ENCODE measurements at regions not wholly inside any gene's neighbourhood (a gene's known extent, or its start where the extent isn't known, plus 50 kb on each side); places are given as distances from the start of the nearest gene placed in this dataset.

- DNase-seq, result no peak
Measured at GRCh38 chr2:240324312-240325015, 111.0 kb upstream of the GPC1 start.

GRCh38 chr2:240325016-240326007, 110.2 kb upstream of the GPC1 start:
- no peak for DNase-seq

GRCh38 chr2:240326246-240326645, 109.2 kb upstream of the GPC1 start:
- DNase-seq, result no peak

- no peak for DNase-seq
Measured at GRCh38 chr2:240326886-240327285, 108.6 kb upstream of the GPC1 start.

- no peak for DNase-seq
Measured at GRCh38 chr2:240327566-240327965, 107.9 kb upstream of the GPC1 start.

GRCh38 chr2:240328526-240328925, 106.9 kb upstream of the GPC1 start:
- DNase-seq, result no peak

GRCh38 chr2:240329116-240329665, 106.3 kb upstream of the GPC1 start:
- no peak for DNase-seq

- no peak for DNase-seq
Measured at GRCh38 chr2:240329778-240330177, 105.7 kb upstream of the GPC1 start.

- DNase-seq, result no peak
Measured at GRCh38 chr2:240333985-240334384, 101.5 kb upstream of the GPC1 start.

- DNase-seq, result no peak
Measured at GRCh38 chr2:240335061-240335460, 100.4 kb upstream of the GPC1 start.

GRCh38 chr2:240336820-240337427, 98.5 kb upstream of the GPC1 start:
- DNase-seq, result no peak

- no peak for DNase-seq
Measured at GRCh38 chr2:240338274-240338673, 97.2 kb upstream of the GPC1 start.

- DNase-seq, result no peak
Measured at GRCh38 chr2:240339411-240340360, 95.8 kb upstream of the GPC1 start.

- DNase-seq, result no peak
Measured at GRCh38 chr2:240340361-240340761, 95.1 kb upstream of the GPC1 start.

- no peak for DNase-seq
Measured at GRCh38 chr2:240341064-240341463, 94.4 kb upstream of the GPC1 start.

- DNase-seq, result no peak
Measured at GRCh38 chr2:240343548-240343947, 91.9 kb upstream of the GPC1 start.

- DNase-seq, result no peak
Measured at GRCh38 chr2:240344904-240345303, 90.6 kb upstream of the GPC1 start.

GRCh38 chr2:240346015-240346752, 89.3 kb upstream of the GPC1 start:
- DNase-seq, result no peak

GRCh38 chr2:240346753-240347372, 88.6 kb upstream of the GPC1 start:
- no peak for DNase-seq

GRCh38 chr2:240347373-240347940, 88.0 kb upstream of the GPC1 start:
- no peak for DNase-seq
